Peyer's patch (tissue), 4 donors: ENCODE measurements at regions not wholly inside any gene's neighbourhood (a gene's known extent, or its start where the extent isn't known, plus 50 kb on each side); places are given as distances from the start of the nearest gene placed in this dataset.

ENCODE experiments used
- DNase-seq, 3 donors: peaks; one replicate each; pipeline ENCODE4 v3.0.0-alpha.2; 2017 to 2019
- H3K27ac ChIP-seq, 4 donors: fragments of 200-600 bp; sonication (generic); one replicate each; pipeline ENCODE4 v1.5.1; 2016 to 2019
- H3K27me3 ChIP-seq, 2 donors: fragments of 200-600 bp; sonication (generic); one replicate each; pipeline ENCODE4 v1.5.1; 2019
- H3K36me3 ChIP-seq, 3 donors: fragments of 200-600 bp; sonication (generic); one replicate each; pipeline ENCODE4 v1.5.1; 2016 to 2019
- H3K4me1 ChIP-seq, 4 donors: fragments of 200-600 bp; sonication (generic); one replicate each; pipeline ENCODE4 v1.5.1; 2016 to 2019
- H3K4me3 ChIP-seq, 4 donors: fragments of 200-600 bp; sonication (generic); 1 replicate in 3 of 4; 2 replicates in 1 of 4; pipeline ENCODE4 v1.5.1; 2016 to 2019; ENCODE audit warnings: mild to moderate bottlenecking in 1 of 4
- H3K9me3 ChIP-seq, 4 donors: fragments of 200-600 bp; sonication (generic); one replicate each; pipeline ENCODE4 v1.5.1; 2016 to 2019; ENCODE audit warnings: mild to moderate bottlenecking in 1 of 4
- CTCF ChIP-seq, 6 experiments: fragments of 450-650 bp in 4 of 6; fragments of 200-600 bp in 2 of 6; sonication (generic) in 1 of 6; IDR thresholded peaks; one replicate each; pipeline ENCODE4 v1.5.1; 2017 to 2019; ENCODE audit warnings: antibody characterized with exemption in 6 of 6, mild to moderate bottlenecking in 3 of 6, moderate library complexity in 1 of 6
- POLR2A ChIP-seq, 2 donors: fragments of 450-650 bp; IDR thresholded peaks; one replicate each; pipeline ENCODE4 v1.5.1; 2017; ENCODE audit warnings: antibody characterized with exemption in 2 of 2, mild to moderate bottlenecking in 2 of 2, moderate library complexity in 2 of 2

GRCh38 chr15:81915990-81916389 is 129.8 kb downstream of the MEX3B start:
- TF ChIP-seq POLR2A (IDR thresholded peaks at IDR 0.05): no peak
- TF ChIP-seq CTCF (IDR thresholded peaks at IDR 0.05): no peak
- Histone ChIP-seq H3K9me3 (peaks cover 0 to 7% (median 1%) of the 10 kb centered on the region in 4 donors), H3K4me1 (no peaks in the 10 kb centered on the region), H3K27ac (no peak overlapping the region), H3K36me3 (no peaks in the 10 kb centered on the region), H3K27me3 (no peaks in the 10 kb centered on the region), H3K4me3 (no peak overlapping the region)
- DNase-seq: no peak

- H3K9me3 ChIP-seq: peaks cover 0 to 7% (median 1%) of the 10 kb centered on the region in 4 donors
- TF ChIP-seq POLR2A (IDR thresholded peaks at IDR 0.05) (no peak), CTCF (IDR thresholded peaks at IDR 0.05) (no peak)
- no peaks in the 10 kb centered on the region for H3K36me3 ChIP-seq
- H3K4me1 ChIP-seq: no peaks in the 10 kb centered on the region
- H3K27ac ChIP-seq: no peak overlapping the region
- DNase-seq: no peak
- H3K4me3 ChIP-seq: no peak overlapping the region
- H3K27me3 ChIP-seq: no peaks in the 10 kb centered on the region
These were observed 131.0 kb downstream of the MEX3B start for GRCh38 chr15:81914734-81915256.

GRCh38 chr15:81914333-81914732 is 131.5 kb downstream of the MEX3B start:
- Histone ChIP-seq H3K27ac (no peak overlapping the region), H3K4me1 (no peaks in the 10 kb centered on the region), H3K36me3 (no peaks in the 10 kb centered on the region), H3K4me3 (no peak overlapping the region), H3K9me3 (peaks cover 0 to 7% (median 1%) of the 10 kb centered on the region in 4 donors), H3K27me3 (no peaks in the 10 kb centered on the region)
- no peak for DNase-seq
- TF ChIP-seq POLR2A (IDR thresholded peaks at IDR 0.05) (no peak), CTCF (IDR thresholded peaks at IDR 0.05) (no peak)

GRCh38 chr15:81911022-81911971 is 134.5 kb downstream of the MEX3B start:
- Histone ChIP-seq H3K36me3 (no peaks in the 10 kb centered on the region), H3K27ac (no peak overlapping the region), H3K9me3 (no peaks in the 10 kb centered on the region), H3K4me3 (no peak overlapping the region), H3K4me1 (no peaks in the 10 kb centered on the region), H3K27me3 (no peaks in the 10 kb centered on the region)
- no peak for TF ChIP-seq CTCF (IDR thresholded peaks at IDR 0.05)
- no peak for TF ChIP-seq POLR2A (IDR thresholded peaks at IDR 0.05)
- no peak for DNase-seq

- TF ChIP-seq CTCF (IDR thresholded peaks at IDR 0.05) (no peak), POLR2A (IDR thresholded peaks at IDR 0.05) (no peak)
- Histone ChIP-seq H3K27ac (no peak overlapping the region), H3K27me3 (no peaks in the 10 kb centered on the region), H3K4me1 (no peaks in the 10 kb centered on the region), H3K4me3 (no peak overlapping the region), H3K36me3 (no peaks in the 10 kb centered on the region), H3K9me3 (no peaks in the 10 kb centered on the region)
- DNase-seq: no peak
These were observed 135.3 kb downstream of the MEX3B start for GRCh38 chr15:81910355-81911021.
